Nucleus accumbens (tissue), 56 donors: ENCODE measurements at regions not wholly inside any gene's neighbourhood (a gene's known extent, or its start where the extent isn't known, plus 50 kb on each side); places are given as distances from the start of the nearest gene placed in this dataset.
A peak's percentile ranks its signal among the peaks of the same experiment; 100 is the strongest.

ENCODE experiments used
- DNase-seq, 56 donors: peaks; one replicate each; lab custom pipeline; 2025; lab: John Stamatoyannopoulos, UW

- no peak for DNase-seq
Measured at GRCh38 chr5:4099386-4099785, 503.8 kb downstream of the IRX1 start.

GRCh38 chr5:4100739-4101138, 505.1 kb downstream of the IRX1 start:
- no peak for DNase-seq

- DNase-seq = no peak
Measured at GRCh38 chr5:4101189-4101588, 505.6 kb downstream of the IRX1 start.

GRCh38 chr5:4104831-4105597, 509.4 kb downstream of the IRX1 start:
- DNase-seq = no peak

GRCh38 chr5:4108690-4109089, 513.1 kb downstream of the IRX1 start:
- no peak for DNase-seq

- DNase-seq = no peak
Measured at GRCh38 chr5:4113426-4113825, 517.8 kb downstream of the IRX1 start.

- DNase-seq = no peak
Measured at GRCh38 chr5:4113905-4114304, 518.3 kb downstream of the IRX1 start.

GRCh38 chr5:4114452-4114851, 518.8 kb downstream of the IRX1 start:
- no peak for DNase-seq

- peak in 4 of 56 donors; percentile 2 to 36 (median 7) for DNase-seq
Measured at GRCh38 chr5:4116834-4117233, 521.2 kb downstream of the IRX1 start.

- no peak for DNase-seq
Measured at GRCh38 chr5:4124221-4124970, 528.8 kb downstream of the IRX1 start.

GRCh38 chr5:4128994-4129393, 533.4 kb downstream of the IRX1 start:
- DNase-seq = no peak

GRCh38 chr5:4129523-4129922, 533.9 kb downstream of the IRX1 start:
- DNase-seq = no peak

GRCh38 chr5:4130819-4131218, 535.2 kb downstream of the IRX1 start:
- DNase-seq = no peak

GRCh38 chr5:4137781-4138180, 542.1 kb downstream of the IRX1 start:
- no peak for DNase-seq

- DNase-seq = no peak
Measured at GRCh38 chr5:4142842-4143241, 547.2 kb downstream of the IRX1 start.

GRCh38 chr5:4144411-4145007, 548.9 kb downstream of the IRX1 start:
- DNase-seq = no peak

GRCh38 chr5:4145511-4145910, 549.9 kb downstream of the IRX1 start:
- DNase-seq = no peak

GRCh38 chr5:4148009-4148408, 552.4 kb downstream of the IRX1 start:
- no peak for DNase-seq

- DNase-seq = no peak
Measured at GRCh38 chr5:4150067-4150466, 554.4 kb downstream of the IRX1 start.

- no peak for DNase-seq
Measured at GRCh38 chr5:4156153-4156552, 560.5 kb downstream of the IRX1 start.

- DNase-seq = no peak
Measured at GRCh38 chr5:4156889-4157288, 561.3 kb downstream of the IRX1 start.
